Osteoblast (primary cell): ENCODE measurements at regions not wholly inside any gene's neighbourhood (a gene's known extent, or its start where the extent isn't known, plus 50 kb on each side); places are given as distances from the start of the nearest gene placed in this dataset.

ENCODE experiments used
- DNase-seq: peaks from one replicate; pipeline ENCODE4 v3.0.0; 2011; ENCODE audit warnings: low spot score, mixed read lengths; ENCODE audit not compliant: insufficient read length; ENCODE audit errors: missing footprints
- H2AFZ ChIP-seq: 2 replicates; pipeline ENCODE4 v1.6.0; 2011; ENCODE audit warnings: mild to moderate bottlenecking, low read length
- H3K27ac ChIP-seq: 2 replicates; pipeline ENCODE4 v1.5.1; 2011; ENCODE audit warnings: mild to moderate bottlenecking, low read depth, low read length, moderate library complexity
- H3K27me3 ChIP-seq: 2 replicates; pipeline ENCODE4 v1.6.0; 2012; ENCODE audit warnings: mild to moderate bottlenecking, control low read depth, inconsistent platforms, low read length, moderate library complexity; ENCODE audit not compliant: insufficient read depth
- H3K36me3 ChIP-seq: 2 replicates; pipeline ENCODE4 v1.5.1; 2011; ENCODE audit warnings: mild to moderate bottlenecking, low read length, control low read depth, moderate library complexity; ENCODE audit not compliant: insufficient read depth
- H3K4me1 ChIP-seq: 2 replicates; pipeline ENCODE4 v1.5.1; 2011; ENCODE audit warnings: mild to moderate bottlenecking, low read length, control low read depth, moderate library complexity; ENCODE audit not compliant: insufficient read depth
- H3K4me2 ChIP-seq: 2 replicates; pipeline ENCODE4 v1.6.0; 2011; ENCODE audit warnings: mild to moderate bottlenecking, low read length; ENCODE audit not compliant: insufficient read depth
- H3K4me3 ChIP-seq: fragments of 200-600 bp; sonication (generic); 3 replicates; pipeline ENCODE4 v1.5.1; 2012; ENCODE audit warnings: mild to moderate bottlenecking, low read length, inconsistent platforms; ENCODE audit not compliant: insufficient read depth
- H3K79me2 ChIP-seq: 2 replicates; pipeline ENCODE4 v1.6.0; 2012; ENCODE audit warnings: mild to moderate bottlenecking, low read length, control low read depth, inconsistent platforms; ENCODE audit not compliant: insufficient read depth
- H3K9me3 ChIP-seq: 2 replicates; pipeline ENCODE4 v1.5.1; 2011; ENCODE audit warnings: low read depth, low read length, control low read depth
- H4K20me1 ChIP-seq: 2 replicates; pipeline ENCODE4 v1.6.0; 2012; ENCODE audit warnings: mild to moderate bottlenecking, low read length, control low read depth; ENCODE audit not compliant: insufficient read depth
- TF ChIP-seq, protein P1 (sequence below): IDR thresholded peaks from 2 replicates; pipeline ENCODE4 v1.5.1; 2011; ENCODE audit warnings: mild to moderate bottlenecking, low read depth, low read length, moderate library complexity; ENCODE audit errors: extremely low read depth

DNA sequence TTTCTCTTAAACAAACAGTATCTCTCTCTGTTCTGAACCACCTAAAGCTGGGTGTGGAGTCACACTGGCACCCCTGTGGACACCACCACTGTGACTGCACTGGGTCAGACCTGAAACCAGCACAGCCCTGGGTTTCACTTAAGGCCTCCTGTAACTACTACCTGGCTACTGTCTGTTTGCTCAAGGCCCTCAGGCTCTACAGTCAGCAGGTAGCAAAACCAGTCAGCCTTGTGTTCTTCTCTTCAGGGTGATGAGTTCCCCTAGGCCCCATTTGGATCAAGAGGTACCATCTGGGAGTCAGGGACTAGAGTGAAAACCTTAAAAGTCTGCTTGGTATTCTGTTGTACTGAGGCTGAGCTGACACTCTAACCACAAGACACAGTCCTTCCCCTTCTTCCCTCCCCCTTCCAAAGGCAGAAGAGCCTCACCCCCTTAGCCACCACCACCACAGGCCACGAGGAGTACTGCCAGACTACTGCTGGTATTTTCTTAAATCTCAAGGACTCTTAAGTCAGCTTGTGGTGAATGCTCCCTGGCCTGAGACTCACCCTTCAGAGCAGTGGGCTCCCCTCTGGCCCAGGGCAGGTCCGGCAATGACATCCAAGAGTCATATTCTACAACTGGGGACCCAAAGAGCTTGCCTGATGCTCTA is 153.2 kb upstream of the MON1B start:
- no peaks in the 10 kb centered on the region for H3K79me2 ChIP-seq
- H3K4me2 ChIP-seq = no peak overlapping the region
- no peak for DNase-seq
- TF ChIP-seq, protein P1, sequence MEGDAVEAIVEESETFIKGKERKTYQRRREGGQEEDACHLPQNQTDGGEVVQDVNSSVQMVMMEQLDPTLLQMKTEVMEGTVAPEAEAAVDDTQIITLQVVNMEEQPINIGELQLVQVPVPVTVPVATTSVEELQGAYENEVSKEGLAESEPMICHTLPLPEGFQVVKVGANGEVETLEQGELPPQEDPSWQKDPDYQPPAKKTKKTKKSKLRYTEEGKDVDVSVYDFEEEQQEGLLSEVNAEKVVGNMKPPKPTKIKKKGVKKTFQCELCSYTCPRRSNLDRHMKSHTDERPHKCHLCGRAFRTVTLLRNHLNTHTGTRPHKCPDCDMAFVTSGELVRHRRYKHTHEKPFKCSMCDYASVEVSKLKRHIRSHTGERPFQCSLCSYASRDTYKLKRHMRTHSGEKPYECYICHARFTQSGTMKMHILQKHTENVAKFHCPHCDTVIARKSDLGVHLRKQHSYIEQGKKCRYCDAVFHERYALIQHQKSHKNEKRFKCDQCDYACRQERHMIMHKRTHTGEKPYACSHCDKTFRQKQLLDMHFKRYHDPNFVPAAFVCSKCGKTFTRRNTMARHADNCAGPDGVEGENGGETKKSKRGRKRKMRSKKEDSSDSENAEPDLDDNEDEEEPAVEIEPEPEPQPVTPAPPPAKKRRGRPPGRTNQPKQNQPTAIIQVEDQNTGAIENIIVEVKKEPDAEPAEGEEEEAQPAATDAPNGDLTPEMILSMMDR = no peak
- H3K27ac ChIP-seq = no peak overlapping the region
- no peaks in the 10 kb centered on the region for H3K9me3 ChIP-seq
- H3K36me3 ChIP-seq = no peaks in the 10 kb centered on the region
- no peak overlapping the region for H2AFZ ChIP-seq
- no peaks in the 10 kb centered on the region for H3K4me1 ChIP-seq
- no peaks in the 10 kb centered on the region for H3K27me3 ChIP-seq
- H4K20me1 ChIP-seq = no peaks in the 10 kb centered on the region
- no peak overlapping the region for H3K4me3 ChIP-seq

DNA sequence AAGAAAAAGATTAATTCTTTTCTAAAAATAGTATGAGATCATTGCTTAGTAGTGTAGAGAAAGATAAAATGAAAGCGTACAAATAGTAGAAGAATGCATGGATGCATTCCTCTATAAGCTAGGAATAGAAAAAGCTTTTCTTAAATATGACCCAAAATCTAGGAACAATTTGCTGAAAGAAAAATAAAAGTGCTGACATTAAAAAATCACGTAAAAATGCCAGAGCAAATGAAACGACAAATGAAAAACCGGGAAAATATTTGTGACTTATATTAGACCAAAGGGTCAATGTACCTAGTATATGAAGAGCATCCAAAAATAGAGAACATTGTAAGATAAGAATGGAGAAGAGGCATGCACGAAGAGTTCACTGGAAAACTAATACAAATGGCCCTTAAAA is 149.5 kb upstream of the MON1B start:
- no peaks in the 10 kb centered on the region for H3K9me3 ChIP-seq
- no peak overlapping the region for H2AFZ ChIP-seq
- H3K27me3 ChIP-seq = no peaks in the 10 kb centered on the region
- H3K4me2 ChIP-seq = no peak overlapping the region
- H3K4me3 ChIP-seq = no peak overlapping the region
- no peak overlapping the region for H3K27ac ChIP-seq
- TF ChIP-seq, protein P1 = no peak
- H3K79me2 ChIP-seq = no peaks in the 10 kb centered on the region
- no peaks in the 10 kb centered on the region for H3K4me1 ChIP-seq
- no peaks in the 10 kb centered on the region for H4K20me1 ChIP-seq
- no peak for DNase-seq
- no peaks in the 10 kb centered on the region for H3K36me3 ChIP-seq

DNA sequence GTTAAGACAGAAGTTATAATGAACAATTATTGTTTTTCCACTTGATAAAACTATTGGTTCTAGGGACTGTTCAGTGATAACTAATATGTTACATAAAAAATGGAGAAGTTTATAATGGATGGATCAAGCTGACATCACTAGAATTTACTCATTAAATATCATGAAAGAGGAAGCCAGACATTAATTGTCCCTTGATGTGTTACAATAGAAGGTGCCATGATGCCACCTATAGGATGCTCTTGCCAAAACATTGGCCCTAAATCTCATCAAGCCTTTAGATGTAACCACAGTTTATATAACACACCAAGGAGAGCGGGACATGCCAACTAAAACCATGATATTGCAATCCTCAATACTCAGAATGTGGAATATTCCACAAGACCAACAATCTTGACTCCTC is 147.9 kb upstream of the MON1B start:
- H3K27me3 ChIP-seq = no peaks in the 10 kb centered on the region
- no peaks in the 10 kb centered on the region for H3K36me3 ChIP-seq
- H3K4me3 ChIP-seq = no peak overlapping the region
- no peak overlapping the region for H3K27ac ChIP-seq
- peak; percentile 73 for DNase-seq
- no peak overlapping the region for H3K4me2 ChIP-seq
- TF ChIP-seq, protein P1 = peak; percentile 36
- no peaks in the 10 kb centered on the region for H3K79me2 ChIP-seq
- no peaks in the 10 kb centered on the region for H3K4me1 ChIP-seq
- H3K9me3 ChIP-seq = no peaks in the 10 kb centered on the region
- H2AFZ ChIP-seq = no peak overlapping the region
- H4K20me1 ChIP-seq = no peaks in the 10 kb centered on the region

DNA sequence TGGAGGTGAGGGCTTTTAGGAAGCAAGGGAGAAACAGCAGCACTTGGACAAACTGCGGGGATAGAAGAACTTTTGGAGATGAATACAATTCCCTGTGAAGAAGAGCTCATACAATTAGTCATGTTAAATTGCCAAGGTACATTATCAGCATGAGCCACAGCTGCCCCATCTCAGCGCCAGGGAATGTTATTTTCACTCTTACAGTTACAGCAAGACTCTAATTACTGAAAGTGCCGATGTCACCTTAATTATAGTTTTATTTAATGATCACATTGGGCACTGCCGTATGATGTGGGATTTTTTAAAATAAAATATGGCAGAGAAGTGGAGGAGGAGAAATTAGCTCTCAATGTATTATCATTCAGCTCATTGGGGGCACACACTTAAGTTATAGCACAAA is 144.8 kb upstream of the MON1B start:
- no peaks in the 10 kb centered on the region for H3K9me3 ChIP-seq
- TF ChIP-seq, protein P1 = no peak
- no peaks in the 10 kb centered on the region for H3K27me3 ChIP-seq
- H4K20me1 ChIP-seq = no peaks in the 10 kb centered on the region
- H3K79me2 ChIP-seq = no peaks in the 10 kb centered on the region
- H3K27ac ChIP-seq = no peak overlapping the region
- DNase-seq = no peak
- H3K36me3 ChIP-seq = no peaks in the 10 kb centered on the region
- no peaks in the 10 kb centered on the region for H3K4me1 ChIP-seq
- no peak overlapping the region for H3K4me2 ChIP-seq
- no peak overlapping the region for H2AFZ ChIP-seq
- H3K4me3 ChIP-seq = no peak overlapping the region
